DMS53 treated with DMSO at 0.1 percent for 48 hours (cell line): ENCODE measurements at regions not wholly inside any gene's neighbourhood (a gene's known extent, or its start where the extent isn't known, plus 50 kb on each side); places are given as distances from the start of the nearest gene placed in this dataset.
A peak's percentile ranks its signal among the peaks of the same experiment; 100 is the strongest.
"Not testable (repeated sequence)": the region's sequence is repeated elsewhere in the genome, so short reads cannot be mapped to it uniquely, and the experiment has no call there.

Experiments
- DNase-seq: peaks from one replicate; lab custom pipeline; 2025; ENCODE audit not compliant: unreplicated experiment; lab: John Stamatoyannopoulos, UW

- no peak for DNase-seq
These were observed 1150.1 kb downstream of the STIM2 start for GRCh38 chr4:28010577-28011240.

- DNase-seq: no peak
These were observed 1153.8 kb downstream of the STIM2 start for GRCh38 chr4:28014469-28014868.

- no peak for DNase-seq
These were observed 1155.4 kb downstream of the STIM2 start for GRCh38 chr4:28015996-28016395.

GRCh38 chr4:28038253-28038652, 1177.6 kb downstream of the STIM2 start:
- not testable (repeated sequence) for DNase-seq

- DNase-seq: no peak
These were observed 1201.9 kb downstream of the STIM2 start for GRCh38 chr4:28062562-28062961.

- no peak for DNase-seq
These were observed 1213.4 kb downstream of the STIM2 start for GRCh38 chr4:28073860-28074555.

GRCh38 chr4:28075401-28075956, 1214.8 kb downstream of the STIM2 start:
- no peak for DNase-seq

GRCh38 chr4:28077203-28077602, 1216.6 kb downstream of the STIM2 start:
- DNase-seq: not testable (repeated sequence)

- no peak for DNase-seq
These were observed 1222.2 kb downstream of the STIM2 start for GRCh38 chr4:28082686-28083390.

- DNase-seq: peak; percentile 86
These were observed 1232.0 kb downstream of the STIM2 start for GRCh38 chr4:28092610-28093009.

GRCh38 chr4:28093071-28093470, 1232.4 kb downstream of the STIM2 start:
- DNase-seq: peak; percentile 78

GRCh38 chr4:28101583-28101982, 1240.9 kb downstream of the STIM2 start:
- no peak for DNase-seq

- no peak for DNase-seq
These were observed 1244.7 kb downstream of the STIM2 start for GRCh38 chr4:28105271-28105859.

GRCh38 chr4:28106155-28106554, 1245.5 kb downstream of the STIM2 start:
- no peak for DNase-seq

GRCh38 chr4:28109801-28110200, 1249.2 kb downstream of the STIM2 start:
- DNase-seq: no peak

- DNase-seq: not testable (repeated sequence)
These were observed 1252.2 kb downstream of the STIM2 start for GRCh38 chr4:28112691-28113335.

- DNase-seq: not testable (repeated sequence)
These were observed 1252.9 kb downstream of the STIM2 start for GRCh38 chr4:28113586-28113985.

- not testable (repeated sequence) for DNase-seq
These were observed 1256.0 kb downstream of the STIM2 start for GRCh38 chr4:28116526-28117083.

GRCh38 chr4:28117084-28117682, 1256.5 kb downstream of the STIM2 start:
- no peak for DNase-seq

- no peak for DNase-seq
These were observed 1285.5 kb downstream of the STIM2 start for GRCh38 chr4:28146191-28146590.
